NCI-H2107 (cell line): ENCODE measurements at regions not wholly inside any gene's neighbourhood (a gene's known extent, or its start where the extent isn't known, plus 50 kb on each side); places are given as distances from the start of the nearest gene placed in this dataset.

ENCODE experiments used
- DNase-seq: peaks from one replicate; lab custom pipeline; 2025; lab: John Stamatoyannopoulos, UW

GRCh38 chr2:153196378-153197058, 282.0 kb downstream of the RPRM start:
- no peak for DNase-seq

DNA sequence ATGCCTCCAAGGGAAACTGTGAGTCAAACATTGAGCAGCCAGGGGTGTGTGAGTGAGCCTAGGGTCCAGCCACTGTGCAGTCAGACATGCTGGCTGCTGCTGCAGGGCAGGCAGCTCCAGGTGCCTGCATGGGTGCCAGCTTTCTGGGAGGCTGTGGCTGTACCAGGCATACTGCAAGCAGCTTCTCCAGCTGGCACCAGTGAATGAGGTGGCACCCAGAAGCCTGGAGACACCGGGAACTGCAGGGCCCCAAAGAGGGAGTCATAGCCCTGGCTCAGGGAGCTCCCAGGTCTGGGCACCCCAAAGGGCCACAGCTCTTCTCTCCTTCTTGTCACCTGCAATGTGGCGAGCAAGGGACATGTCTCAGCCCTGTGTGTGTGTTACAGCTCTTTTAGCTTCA, 283.2 kb downstream of the RPRM start:
- no peak for DNase-seq

- no peak for DNase-seq
Measured at GRCh38 chr2:153189091-153189888, 289.3 kb downstream of the RPRM start.

DNA sequence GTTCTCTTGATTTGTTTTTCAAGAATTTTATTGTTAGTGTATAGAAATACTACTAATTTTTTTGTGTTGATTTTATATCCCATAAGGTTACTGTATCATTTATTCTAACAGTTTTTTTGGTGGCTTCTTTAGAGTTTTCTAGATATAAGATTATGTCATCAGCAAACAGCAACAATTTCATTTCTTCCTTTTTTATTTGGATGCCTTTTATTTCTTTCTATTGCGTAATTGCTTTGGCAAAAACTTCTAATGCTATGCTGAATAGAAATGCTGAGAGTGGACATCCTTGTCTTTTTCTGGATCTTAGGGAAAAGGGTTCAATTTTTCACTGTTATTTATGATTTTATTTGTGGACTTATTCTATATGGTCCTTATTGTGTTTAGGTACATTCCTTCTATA, 298.8 kb downstream of the RPRM start:
- no peak for DNase-seq

- DNase-seq: no peak
Measured at GRCh38 chr2:153169609-153170008, 309.0 kb downstream of the RPRM start.

- DNase-seq: no peak
Measured at GRCh38 chr2:153165021-153165420, 313.5 kb downstream of the RPRM start.

DNA sequence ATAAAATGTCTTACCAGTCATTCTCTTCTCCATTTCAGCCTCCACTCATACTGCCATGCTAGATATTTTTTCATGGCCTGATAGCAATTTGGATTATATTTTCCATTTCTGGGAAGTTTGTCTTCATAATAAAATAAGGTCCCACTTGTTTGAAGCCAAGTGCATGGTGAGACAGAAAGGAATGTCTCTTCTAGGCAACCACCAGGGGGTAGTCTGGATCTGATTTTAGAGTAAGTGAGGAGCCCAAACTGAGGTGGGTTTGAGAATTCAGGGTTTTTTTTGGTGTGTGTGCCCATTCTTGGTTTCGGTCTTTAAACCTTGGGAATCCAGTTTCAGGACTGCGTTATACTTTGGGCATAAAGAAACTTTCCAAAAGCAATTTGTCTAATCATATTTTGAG, 315.5 kb downstream of the RPRM start:
- no peak for DNase-seq

DNA sequence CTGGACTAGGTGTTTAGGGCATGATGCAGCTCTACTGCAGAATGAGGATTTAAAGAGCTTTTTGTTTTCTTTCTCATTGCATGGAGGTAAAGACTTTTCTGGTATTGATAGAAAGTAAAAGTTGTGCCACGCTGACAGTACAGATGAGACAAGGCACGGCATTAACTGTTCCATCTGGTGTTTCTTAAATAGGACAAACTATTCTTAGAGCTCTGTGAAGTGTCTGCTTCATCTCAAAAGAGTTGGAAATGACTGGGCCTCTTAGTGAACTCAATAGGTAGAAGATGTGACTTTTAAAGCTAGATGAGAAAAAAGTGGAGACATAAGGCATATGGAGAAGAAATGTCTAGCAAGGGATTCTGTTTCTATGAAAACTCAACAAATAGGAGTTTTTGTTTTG, 321.8 kb downstream of the RPRM start:
- no peak for DNase-seq

GRCh38 chr2:153152036-153152435, 326.5 kb downstream of the RPRM start:
- DNase-seq: no peak

DNA sequence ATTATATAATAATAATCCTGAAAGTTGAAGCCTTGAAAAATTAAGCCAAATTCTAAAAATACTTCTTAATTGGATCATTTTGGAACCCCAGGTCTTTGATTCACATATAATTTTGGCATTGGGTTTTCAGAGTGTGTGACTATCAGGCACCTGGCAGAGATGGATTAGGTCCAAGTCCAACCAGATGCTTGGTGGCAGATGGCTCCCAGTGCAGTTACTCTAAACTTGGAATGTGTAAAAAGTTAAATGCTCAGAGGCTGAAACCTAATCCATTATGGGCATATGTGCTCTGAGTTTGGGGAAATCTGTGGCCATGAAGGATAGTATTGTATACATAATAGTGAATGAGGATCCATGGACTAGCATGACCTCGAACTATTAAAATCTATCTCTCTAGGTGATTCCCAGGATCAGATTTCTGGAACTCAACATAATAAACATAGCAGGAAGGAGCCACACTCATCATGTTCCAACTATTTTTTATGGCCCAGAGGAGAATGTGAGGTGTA, 333.0 kb downstream of the RPRM start:
- no peak for DNase-seq

DNA sequence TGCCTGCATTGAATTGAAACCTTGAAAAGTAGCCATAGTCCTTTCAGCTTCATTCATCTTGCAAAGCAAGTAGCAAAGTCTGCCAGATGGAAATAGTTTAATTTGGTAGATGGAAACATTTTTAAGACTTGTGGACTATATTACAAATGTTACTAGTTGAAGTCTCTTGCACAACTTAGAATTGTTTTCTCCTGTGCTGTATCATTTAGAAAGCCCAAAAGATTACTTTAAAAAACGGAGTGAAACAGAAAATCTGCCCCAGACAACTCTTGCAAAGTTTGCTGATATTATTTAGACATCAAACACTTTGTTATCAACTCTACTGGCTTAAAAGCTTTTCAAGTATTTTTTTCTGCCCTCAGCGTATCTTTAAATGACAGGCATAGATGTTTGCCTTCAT, 335.0 kb downstream of the RPRM start:
- DNase-seq: no peak

DNA sequence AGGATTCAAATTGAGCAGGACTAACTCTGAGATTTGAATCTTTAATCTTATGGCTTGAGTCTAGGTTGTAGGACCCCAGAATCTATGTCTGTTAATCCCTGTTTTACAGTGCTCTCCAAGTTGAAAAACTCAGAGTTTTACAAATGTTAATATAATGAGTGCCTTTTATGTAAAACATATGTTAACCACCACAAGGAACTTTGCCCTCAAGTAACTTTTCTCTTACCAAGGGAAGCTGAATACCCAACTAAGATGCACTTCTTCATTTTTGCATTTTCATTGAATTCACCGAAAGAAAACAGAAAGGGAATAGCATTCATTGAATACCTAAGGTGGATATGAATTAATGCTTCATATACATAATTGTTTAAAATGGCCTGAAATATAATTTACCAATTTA, 338.1 kb downstream of the RPRM start:
- DNase-seq: no peak

DNA sequence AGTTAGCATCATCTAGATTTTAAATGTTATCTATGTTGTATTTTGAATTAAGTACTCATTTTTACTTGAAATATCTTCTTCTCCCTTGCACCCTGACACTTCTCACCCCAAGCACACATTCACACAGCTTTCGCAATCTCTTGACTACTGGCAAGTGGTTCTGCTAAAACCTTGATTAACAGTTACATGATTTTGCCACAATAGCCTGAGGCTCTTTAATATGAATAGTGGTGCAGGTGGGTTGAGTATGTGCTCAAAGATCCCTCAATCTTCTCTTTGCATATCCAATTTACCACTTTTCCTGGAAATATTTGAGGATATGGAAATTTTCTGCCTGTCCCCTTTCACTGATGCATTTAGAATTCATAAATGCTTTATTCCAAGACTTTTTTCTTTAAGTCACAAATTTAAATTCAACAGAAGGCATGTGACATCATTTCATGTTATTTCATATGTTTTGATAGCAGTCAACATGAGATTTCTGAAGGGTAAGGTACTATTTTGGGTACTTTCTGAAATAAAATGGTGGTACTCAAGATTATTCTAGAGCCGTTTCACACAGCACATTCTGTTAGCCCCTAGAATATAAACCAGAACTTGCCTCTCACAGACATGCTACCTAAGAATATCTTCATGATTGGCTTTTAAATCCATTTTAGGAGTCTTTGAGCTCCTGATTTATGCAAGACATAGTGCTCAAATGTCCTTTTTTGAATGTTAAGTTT, 339.7 kb downstream of the RPRM start:
- DNase-seq: no peak

DNA sequence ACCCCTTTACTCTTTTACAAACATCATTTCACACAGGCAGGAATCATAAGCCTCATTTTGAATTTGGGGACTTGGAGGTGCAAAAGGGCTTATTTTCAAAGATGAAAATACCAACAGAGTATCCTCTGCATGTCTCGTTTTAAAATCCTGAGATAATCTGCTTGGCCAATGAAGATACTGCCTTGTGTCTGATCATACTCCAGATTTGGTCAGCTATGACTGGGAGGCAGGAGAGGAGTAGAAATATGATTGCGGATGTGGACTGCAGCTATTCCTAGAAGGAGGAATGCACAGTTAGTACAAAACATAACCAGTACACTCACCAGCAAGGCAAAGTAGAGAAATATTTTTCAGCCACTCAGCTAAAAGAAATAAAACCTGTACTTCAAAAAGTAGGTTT, 342.3 kb downstream of the RPRM start:
- DNase-seq: no peak

DNA sequence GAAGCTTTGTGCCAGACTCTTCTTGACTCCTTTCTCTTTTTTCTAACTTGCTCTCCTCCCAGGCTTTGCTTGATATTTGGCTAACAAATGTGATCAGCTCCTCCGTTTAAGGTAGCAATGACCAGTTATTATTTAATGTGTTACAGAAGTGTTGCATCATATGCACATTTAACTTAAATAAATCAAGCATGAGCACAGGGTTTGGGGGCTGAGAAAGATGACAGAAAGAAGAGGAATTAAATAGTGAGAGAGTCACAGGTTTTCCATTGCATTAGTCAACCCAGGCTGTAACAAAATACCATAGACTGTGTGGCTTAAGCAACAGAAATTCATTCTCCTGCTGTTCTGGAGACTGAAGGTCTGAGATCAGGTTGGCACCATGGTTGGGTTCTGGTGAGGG, 343.8 kb downstream of the RPRM start:
- DNase-seq: no peak

DNA sequence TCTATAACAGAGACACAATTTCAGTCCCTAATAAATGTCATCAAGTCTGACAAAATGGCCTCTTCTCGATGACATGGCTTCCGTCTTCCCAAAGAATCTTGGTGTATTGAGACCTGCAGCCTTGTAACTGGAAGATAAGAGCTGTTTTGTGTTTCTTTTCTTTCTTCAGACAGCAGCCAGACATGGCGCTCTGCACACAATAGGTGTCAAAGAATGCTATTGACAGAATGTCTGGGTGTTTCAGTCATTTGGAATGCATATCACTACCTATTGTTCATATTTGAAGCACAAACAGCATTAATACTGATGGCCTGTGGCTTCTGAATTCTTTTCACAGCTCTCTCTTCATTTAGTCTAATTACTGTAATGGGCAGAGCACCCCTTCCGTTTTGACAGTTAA, 344.8 kb downstream of the RPRM start:
- DNase-seq: no peak

DNA sequence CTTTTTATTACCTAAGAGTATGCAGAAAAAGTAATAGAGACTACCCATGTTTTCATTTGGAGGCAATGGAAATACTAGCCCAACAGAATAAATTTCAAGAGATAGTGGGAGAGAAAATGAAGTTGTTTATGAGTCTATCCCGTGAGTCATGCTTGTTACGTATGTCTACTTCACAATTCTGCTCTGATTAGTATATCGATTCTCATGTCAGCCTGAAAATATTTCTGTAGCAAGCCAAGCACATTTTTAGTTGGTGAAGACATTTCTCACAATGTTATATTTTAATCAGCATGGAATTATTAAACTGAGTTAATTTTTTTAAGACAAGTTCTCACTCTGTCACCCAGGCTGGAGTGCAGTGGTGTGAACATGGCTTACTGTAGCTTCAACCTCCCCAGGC, 346.1 kb downstream of the RPRM start:
- no peak for DNase-seq

DNA sequence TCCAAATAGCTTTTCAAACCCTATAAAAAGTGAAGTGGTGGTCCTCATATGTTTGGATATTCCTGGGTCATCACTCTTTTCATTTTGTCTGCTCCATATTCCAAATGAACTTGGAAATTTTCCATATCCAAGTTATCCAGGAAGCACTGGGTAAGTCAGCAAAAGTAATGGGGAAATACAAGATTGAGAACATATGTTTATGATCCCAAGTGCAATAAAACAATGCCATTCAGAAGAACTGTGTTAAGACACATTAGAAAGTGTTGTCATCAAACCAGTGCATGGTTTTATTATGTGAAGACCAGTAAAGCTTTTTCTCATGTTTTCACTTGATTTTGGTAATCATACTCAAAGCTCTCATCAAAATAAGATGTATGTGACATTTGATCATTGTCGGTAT, 363.4 kb downstream of the RPRM start:
- DNase-seq: no peak

DNA sequence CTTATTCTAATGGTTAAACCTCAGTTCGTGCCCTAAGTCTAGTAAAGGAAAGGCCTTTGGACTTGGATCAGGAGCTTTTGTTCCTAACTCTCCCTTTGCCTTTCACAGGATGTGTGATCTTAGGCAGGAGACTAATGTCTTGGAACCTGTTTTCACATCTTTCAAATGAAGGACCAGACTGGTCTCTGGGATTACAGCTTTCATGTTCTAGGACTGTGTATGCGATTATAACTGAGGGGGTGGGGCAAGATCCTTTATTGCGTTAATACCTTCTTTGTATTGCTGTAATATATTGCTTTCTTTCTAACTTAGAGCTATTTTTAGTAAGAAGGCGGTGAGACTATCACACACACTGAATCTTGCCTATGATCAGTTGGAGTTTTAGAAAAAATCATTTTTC, 368.1 kb downstream of the RPRM start:
- no peak for DNase-seq

GRCh38 chr2:153109793-153110192, 368.8 kb downstream of the RPRM start:
- DNase-seq: no peak

GRCh38 chr2:153106802-153107477, 371.6 kb downstream of the RPRM start:
- no peak for DNase-seq

GRCh38 chr2:153105829-153106578, 372.6 kb downstream of the RPRM start:
- no peak for DNase-seq
